Pons (tissue), 1 donor: ENCODE measurements at regions not wholly inside any gene's neighbourhood (a gene's known extent, or its start where the extent isn't known, plus 50 kb on each side); places are given as distances from the start of the nearest gene placed in this dataset.

Source experiments
- DNase-seq: peaks from one replicate; pipeline ENCODE4 v3.0.0-alpha.2; 2016; ENCODE audit warnings: low spot score

DNA sequence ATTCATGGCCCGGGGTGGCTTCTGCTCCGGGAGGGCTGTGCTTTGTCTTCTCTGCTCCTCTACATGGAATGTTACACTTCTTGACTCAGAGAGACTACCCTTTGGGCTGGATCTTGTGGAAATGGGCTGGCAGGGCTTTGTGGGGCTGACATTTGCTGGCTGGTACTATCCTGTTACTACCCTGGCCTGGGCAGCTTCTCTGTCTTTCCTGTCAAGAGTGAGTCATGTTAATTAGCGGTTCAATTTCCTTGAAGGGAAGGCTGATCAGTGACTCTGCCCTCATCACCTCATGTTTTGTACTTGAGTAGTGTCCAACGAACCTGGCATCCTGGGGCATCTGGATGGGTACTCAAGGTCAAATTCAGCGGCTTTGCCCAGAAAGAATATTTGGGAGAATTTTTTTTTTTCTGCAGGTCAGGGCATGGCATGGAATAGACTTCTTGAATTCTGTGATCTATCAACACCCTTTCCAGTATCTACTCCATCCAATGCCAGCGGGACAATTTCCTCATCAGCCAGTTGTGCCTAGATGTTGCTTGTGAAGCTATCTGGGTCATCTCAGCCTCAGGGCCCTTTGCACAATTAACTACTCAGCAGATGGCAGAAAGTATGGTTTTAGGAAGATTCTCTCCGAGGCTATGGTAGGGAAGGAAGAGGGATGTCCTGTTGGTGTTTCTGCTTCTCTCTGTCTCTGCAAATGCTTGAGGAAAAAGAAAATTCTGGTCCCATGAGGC lies 140.5 kb upstream of the PLET1 start:
- no peak for DNase-seq

GRCh38 chr11:112403432-112403831 lies 142.8 kb upstream of the PLET1 start:
- DNase-seq, result no peak

- DNase-seq, result no peak
These were observed 143.5 kb upstream of the PLET1 start for GRCh38 chr11:112404112-112404511.

GRCh38 chr11:112408517-112408916 lies 147.9 kb upstream of the PLET1 start:
- no peak for DNase-seq

GRCh38 chr11:112410325-112410724 lies 149.7 kb upstream of the PLET1 start:
- no peak for DNase-seq

- no peak for DNase-seq
These were observed 151.7 kb upstream of the PLET1 start for GRCh38 chr11:112412383-112412782.

GRCh38 chr11:112417339-112417738 lies 156.7 kb upstream of the PLET1 start:
- no peak for DNase-seq

DNA sequence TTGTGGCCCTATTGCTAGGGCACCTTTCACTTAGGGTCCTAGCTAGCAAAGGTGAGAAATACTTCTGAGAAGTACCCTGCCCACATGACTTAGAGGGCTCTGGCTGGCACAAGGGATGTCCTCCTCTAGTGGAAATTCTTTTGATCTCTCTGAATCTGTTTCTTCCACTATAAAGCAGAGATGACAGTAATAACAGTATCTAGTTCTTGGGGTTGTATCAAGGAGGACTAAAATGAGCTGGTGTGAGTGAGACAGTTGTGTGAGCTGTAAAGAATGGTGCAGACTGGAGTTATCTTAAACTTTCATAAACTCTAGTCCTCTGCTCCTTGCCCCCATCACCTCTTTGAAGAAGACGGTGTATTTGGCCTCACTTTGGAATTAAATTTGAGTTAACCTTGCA lies 157.8 kb upstream of the PLET1 start:
- no peak for DNase-seq

GRCh38 chr11:112421879-112422278 lies 161.2 kb upstream of the PLET1 start:
- no peak for DNase-seq

GRCh38 chr11:112425121-112425520 lies 164.5 kb upstream of the PLET1 start:
- no peak for DNase-seq

DNA sequence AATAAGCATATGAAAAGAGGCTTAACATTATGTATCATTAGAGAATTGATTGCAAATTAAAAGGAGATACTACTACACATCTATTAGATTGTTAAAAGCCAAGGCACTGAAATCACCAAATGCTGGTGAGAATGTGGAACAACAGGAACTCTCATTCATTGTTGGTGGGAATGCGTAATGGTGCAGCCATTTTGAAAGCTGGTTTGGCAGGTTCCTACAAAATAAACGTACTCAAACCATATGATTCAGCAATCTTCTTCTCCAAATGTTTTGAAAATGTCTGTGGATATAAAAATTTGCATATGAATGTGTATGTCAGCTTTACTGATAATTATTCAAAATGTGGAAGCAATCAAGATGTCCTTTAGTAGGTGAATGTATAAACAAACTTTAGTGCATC lies 176.4 kb upstream of the PLET1 start:
- DNase-seq, result no peak

DNA sequence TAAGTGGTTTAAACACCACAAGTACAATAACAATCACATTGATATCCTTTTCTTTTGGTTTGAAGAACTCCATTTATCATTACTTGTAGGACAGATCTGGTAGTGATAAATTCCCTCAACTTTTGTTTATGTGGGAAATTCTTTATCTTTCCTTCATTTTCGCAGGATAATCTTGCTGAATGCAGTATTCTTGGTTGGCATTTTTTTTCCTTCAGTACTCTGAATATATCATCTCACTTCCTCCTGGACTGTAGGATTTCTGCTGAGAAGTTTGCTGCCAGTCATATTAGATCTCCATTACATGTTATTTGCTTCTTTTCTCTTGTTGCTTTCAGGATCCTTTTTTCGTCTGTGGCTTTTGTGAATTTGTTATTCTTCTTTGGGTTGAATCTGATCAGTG lies 179.0 kb upstream of the PLET1 start:
- DNase-seq, result no peak

DNA sequence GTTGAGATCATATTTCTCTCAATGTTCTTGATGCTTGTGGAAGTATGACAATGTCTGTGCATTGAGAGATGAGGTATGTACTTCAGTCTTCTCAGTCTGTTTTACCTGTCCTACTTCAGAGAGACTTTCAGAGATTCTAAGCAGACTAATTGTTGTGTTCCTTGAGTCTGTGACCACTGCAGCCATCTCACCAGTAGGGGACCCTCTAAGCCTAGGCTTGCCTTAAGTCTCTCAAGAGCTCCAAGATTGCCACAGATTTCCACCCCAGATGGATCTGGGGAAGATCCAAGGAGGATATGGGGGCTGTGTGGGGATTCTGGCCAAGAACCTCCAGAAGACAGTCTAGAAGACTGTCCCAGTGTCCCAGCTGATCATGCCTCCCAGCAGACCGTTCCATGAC lies 179.9 kb upstream of the PLET1 start:
- DNase-seq, result no peak

DNA sequence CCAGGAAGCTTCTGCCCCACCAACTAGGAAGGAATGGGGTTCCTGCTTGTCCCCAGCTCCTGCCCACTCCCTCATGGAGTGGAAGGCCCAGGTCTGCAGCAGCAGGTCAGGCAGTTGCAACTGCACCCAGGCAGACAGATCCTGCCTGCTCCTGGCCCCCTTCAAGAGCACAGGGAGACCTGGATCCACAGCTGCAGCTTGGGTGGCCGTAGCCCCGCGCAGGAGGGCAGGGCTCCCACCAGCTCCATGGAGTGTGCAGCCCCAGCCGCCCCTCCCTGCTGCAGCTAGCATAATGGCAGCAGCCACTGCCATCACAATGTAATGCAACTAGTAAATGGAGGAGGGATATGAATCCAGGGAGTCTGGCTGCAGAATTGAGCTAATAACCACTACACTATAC lies 187.5 kb upstream of the PLET1 start:
- no peak for DNase-seq

DNA sequence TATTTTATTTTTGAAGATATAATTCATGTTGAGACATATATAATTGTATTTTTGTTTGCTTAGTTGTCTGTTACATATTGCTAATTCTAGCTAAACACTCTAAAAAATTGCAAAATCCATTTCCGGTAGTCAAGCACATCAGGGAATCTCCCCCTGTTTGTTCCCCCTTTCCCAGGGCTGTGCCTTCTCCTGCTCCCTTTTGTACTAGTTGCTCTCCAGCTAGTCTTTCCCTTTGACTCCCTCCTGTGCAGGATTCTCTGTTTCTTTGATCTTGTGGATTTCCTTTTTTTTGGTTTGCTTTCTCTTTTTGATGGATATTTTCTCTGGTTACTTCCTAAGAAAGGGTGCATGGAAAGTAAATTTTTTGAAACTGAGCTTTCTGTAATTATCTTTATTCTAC lies 188.1 kb upstream of the PLET1 start:
- no peak for DNase-seq

- no peak for DNase-seq
These were observed 190.6 kb upstream of the PLET1 start for GRCh38 chr11:112451250-112451649.

DNA sequence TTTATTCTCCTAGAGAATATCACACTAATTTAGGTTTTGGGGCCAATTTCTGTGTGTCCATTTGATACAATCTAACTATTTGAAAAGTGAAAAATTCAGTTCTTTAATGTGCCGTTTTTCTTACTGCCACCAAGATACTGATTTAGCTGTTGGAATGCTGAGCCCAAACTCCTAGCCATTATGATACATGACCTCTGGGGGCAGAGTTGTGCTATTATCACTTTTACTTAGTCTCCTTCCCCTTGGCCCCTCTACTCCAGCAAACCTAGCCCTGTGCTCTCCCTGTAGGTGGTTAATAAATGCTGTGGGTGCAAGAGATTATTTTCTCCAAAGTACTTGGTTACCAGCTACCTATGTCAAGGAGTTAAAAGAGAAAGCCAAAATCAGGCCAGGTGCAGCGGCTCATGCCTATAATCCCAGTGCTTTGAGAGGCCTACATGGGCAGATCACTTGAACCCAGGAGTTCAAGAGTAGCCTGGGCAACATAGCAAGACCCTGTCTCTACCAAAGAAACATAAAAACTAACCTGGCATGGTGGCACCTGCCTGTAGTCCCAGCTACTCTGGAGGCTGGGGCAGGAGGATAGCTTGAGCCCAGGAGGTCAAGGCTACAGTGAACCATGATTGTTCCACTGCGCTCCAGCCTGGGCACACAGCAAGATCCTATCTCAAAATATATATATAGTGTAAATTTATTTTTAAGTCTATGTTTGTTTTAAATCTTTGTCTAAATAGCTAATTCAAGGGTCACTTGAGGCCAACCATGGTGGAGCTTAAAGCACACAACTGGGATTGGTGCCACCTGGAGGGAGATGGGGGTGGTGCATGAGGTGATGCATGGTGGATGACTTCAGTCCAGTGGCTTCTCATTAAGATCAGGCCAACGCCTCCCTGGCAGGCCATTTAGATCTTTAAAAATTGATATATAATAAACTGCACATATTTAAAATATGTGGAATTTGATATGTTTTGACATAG lies 193.2 kb upstream of the PLET1 start:
- DNase-seq, result no peak

GRCh38 chr11:112454841-112455240 lies 194.2 kb upstream of the PLET1 start:
- no peak for DNase-seq

DNA sequence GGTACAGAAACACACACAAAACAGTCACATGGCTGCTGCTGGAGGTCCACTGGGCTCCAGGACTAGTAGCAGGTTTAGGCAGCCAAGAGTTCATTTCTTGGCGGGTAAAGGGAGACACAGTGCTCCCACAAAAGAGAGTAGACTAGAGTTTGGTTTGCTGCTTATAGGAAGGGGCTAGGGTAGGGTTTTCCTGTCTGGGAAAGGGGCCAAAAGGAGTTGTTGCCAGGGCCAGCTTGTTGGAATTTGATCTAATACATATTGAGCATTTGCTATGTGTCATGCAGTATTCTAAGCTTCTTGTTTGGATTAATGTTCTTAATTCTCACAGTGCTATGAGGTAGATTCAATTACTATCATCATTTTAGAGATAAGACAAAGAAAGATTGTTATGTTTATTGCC lies 195.1 kb upstream of the PLET1 start:
- no peak for DNase-seq

GRCh38 chr11:112457532-112457931 lies 196.9 kb upstream of the PLET1 start:
- DNase-seq, result no peak

DNA sequence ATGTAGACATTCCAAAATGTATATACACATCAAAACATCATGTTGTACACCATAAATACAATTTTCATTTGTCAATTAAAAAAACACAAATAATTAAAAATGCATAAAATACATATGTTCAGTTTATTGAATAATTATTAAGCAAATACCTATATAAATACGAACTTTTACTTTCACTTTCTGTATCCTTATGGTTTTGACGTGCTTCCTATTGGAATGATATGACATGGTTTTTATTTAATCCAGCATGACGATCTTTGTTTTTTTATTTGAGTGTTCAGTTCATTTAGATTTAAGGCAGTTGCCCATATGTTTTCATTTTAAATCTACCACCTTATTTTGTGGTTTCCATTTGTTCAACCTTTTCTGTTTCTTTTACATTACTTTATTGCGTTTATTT lies 198.3 kb upstream of the PLET1 start:
- DNase-seq, result no peak

GRCh38 chr11:112460141-112460540 lies 199.5 kb upstream of the PLET1 start:
- DNase-seq, result no peak

DNA sequence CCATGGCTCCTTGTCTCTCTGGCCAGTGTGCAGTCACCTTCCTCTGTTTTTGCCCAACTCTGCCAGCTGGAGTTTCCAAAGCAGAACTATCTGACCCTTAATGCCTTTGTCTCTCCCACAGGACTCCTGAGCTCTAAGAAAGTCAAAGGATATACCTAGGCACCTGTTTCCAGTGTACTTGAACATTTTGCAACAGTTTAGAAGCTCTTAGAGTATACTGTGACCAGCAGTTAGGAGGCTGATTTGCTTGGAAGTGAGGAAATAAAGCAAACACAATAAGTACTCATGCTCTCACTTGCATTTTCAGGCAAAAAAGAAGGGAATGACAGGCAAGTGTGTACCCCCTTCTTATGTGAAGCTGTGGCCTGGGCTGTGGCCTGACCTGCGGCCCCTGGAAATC lies 204.3 kb upstream of the PLET1 start:
- DNase-seq, result no peak
